ENCODE measurements at regions not wholly inside any gene's neighbourhood (a gene's known extent, or its start where the extent isn't known, plus 50 kb on each side); places are given as distances from the start of the nearest gene placed in this dataset.

DNA sequence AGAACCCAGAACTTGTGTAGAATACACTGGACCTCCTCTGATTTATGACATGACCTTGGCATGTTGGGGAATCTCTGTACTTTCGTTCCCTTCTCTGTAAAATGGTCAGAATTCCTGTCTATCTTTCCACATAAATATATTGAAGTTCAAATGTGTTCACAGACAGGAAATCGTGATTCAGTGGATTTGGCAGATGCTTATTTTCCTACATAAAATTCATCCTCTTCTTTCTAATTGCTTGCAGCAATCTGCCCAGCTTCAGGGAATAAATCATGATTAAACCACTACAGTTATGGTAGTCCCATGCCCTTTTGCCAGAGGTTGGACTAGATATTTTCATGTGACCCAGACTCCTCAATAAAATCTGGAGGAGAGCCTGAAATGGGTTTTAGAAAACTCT lies 52.1 kb upstream of the ARL15 start:
- TF ChIP-seq, protein P1, sequence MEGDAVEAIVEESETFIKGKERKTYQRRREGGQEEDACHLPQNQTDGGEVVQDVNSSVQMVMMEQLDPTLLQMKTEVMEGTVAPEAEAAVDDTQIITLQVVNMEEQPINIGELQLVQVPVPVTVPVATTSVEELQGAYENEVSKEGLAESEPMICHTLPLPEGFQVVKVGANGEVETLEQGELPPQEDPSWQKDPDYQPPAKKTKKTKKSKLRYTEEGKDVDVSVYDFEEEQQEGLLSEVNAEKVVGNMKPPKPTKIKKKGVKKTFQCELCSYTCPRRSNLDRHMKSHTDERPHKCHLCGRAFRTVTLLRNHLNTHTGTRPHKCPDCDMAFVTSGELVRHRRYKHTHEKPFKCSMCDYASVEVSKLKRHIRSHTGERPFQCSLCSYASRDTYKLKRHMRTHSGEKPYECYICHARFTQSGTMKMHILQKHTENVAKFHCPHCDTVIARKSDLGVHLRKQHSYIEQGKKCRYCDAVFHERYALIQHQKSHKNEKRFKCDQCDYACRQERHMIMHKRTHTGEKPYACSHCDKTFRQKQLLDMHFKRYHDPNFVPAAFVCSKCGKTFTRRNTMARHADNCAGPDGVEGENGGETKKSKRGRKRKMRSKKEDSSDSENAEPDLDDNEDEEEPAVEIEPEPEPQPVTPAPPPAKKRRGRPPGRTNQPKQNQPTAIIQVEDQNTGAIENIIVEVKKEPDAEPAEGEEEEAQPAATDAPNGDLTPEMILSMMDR (IDR thresholded peaks at IDR 0.05) = no peak
- TF ChIP-seq POLR2A (IDR thresholded peaks at IDR 0.05) = no peak
